K562 (cell line): ENCODE measurements at regions not wholly inside any gene's neighbourhood (a gene's known extent, or its start where the extent isn't known, plus 50 kb on each side); places are given as distances from the start of the nearest gene placed in this dataset.

ENCODE experiments used
- ATAC-seq: fragments of 200-7000 bp; cut with Tn5 transposase; 3 replicates; pipeline ENCODE4 v1.9.1; 2020; ENCODE audit warnings: moderate library complexity
- BruUV-seq: library from RNA; stranded (reverse); fragments of 400-500 nt; replicated peaks from 2 replicates; lab custom pipeline; 2021; lab: Mats Ljungman, UMichigan
- CTCF ChIA-PET: fragments of 300-600 bp; formaldehyde crosslinking; extraction: SDS; loops from one replicate; lab custom pipeline; 2021; ENCODE audit warnings: low intra/inter-chr PET ratio; lab: Yijun Ruan, JAX
- POLR2A ChIA-PET: fragments of 300-600, 350-650 bp; sonication (Branson Sonifier 250); formaldehyde crosslinking; extraction: SDS; loops from one replicate; lab custom pipeline; 2021; ENCODE audit warnings: antibody characterized with exemption, inconsistent platforms; lab: Yijun Ruan, JAX
- DNase-seq, 4 experiments: peaks; one replicate each; pipeline versions ENCODE4 v3.0.0 to v3.0.0-alpha.2; 2011 to 2018; ENCODE audit warnings: low spot score in 3 of 4, mixed read lengths in 3 of 4; ENCODE audit errors: extremely low read depth in 1 of 4
- FAIRE-seq: peaks from 2 replicates; lab custom pipeline; 2011; peaks lifted over from hg19 to GRCh38; lab: Jason Lieb, UNC
- H2AFZ ChIP-seq: 2 replicates; pipeline ENCODE4 v1.6.0; 2011; ENCODE audit warnings: low read depth, low read length, control low read depth, inconsistent platforms
- H3K27ac ChIP-seq: fragments of 200-600 bp; 3 replicates; pipeline ENCODE4 v1.8.0; 2011; ENCODE audit warnings: low read depth, mild to moderate bottlenecking, control low read depth, inconsistent platforms, low read length, moderate library complexity, mixed read lengths; ENCODE audit errors: extremely low read depth
- H3K27me3 ChIP-seq, 2 experiments: fragments of 300-600 bp in 1 of 2; 2 replicates in 1 of 2; 3 replicates in 1 of 2; pipeline versions ENCODE4 v1.6.0 to v1.8.0; 2011; ENCODE audit warnings: inconsistent platforms in 2 of 2, low read length in 2 of 2, mild to moderate bottlenecking in 1 of 2, mixed read lengths in 1 of 2, moderate library complexity in 1 of 2; ENCODE audit not compliant: control insufficient read depth in 2 of 2, insufficient read depth in 2 of 2
- H3K36me3 ChIP-seq: fragments of 300-600 bp; 3 replicates; pipeline ENCODE4 v1.8.0; 2011; ENCODE audit warnings: mild to moderate bottlenecking, low read length, inconsistent platforms; ENCODE audit not compliant: control insufficient read depth, insufficient read depth
- H3K4me1 ChIP-seq, 2 experiments: fragments of 200-600 bp in 1 of 2; replicated peaks in 1 of 2; 2 replicates in 1 of 2; 3 replicates in 1 of 2; pipeline versions ENCODE4 v1.5.1 to v1.8.0; 2011; ENCODE audit warnings: inconsistent platforms in 2 of 2, low read length in 2 of 2, mild to moderate bottlenecking in 1 of 2, mixed read lengths in 1 of 2, moderate library complexity in 1 of 2; ENCODE audit not compliant: control insufficient read depth in 2 of 2, insufficient read depth in 2 of 2
- H3K4me2 ChIP-seq: 2 replicates; pipeline ENCODE4 v1.6.1; 2011; ENCODE audit warnings: low read length, control low read depth, inconsistent platforms, mixed read lengths; ENCODE audit not compliant: insufficient read depth
- H3K4me3 ChIP-seq: fragments of 200-600 bp; sonication (generic), shearing (Covaris generic); 2 replicates; pipeline ENCODE4 v1.5.1; 2016; ENCODE audit warnings: control low read depth, inconsistent platforms
- H3K79me2 ChIP-seq: fragments of 200-600 bp; 3 replicates; pipeline ENCODE4 v1.8.0; 2011; ENCODE audit warnings: low read length, inconsistent platforms; ENCODE audit not compliant: control insufficient read depth, insufficient read depth
- H3K9ac ChIP-seq, 2 experiments: 2 replicates each; pipeline versions ENCODE4 v1.6.0 to v1.6.1; 2011; ENCODE audit warnings: low read depth in 2 of 2, low read length in 2 of 2, control low read depth in 1 of 2, inconsistent platforms in 1 of 2, mild to moderate bottlenecking in 1 of 2, mixed read lengths in 1 of 2; ENCODE audit not compliant: insufficient read depth in 1 of 2
- H3K9me1 ChIP-seq: one replicate; pipeline ENCODE4 v1.6.0; 2011; ENCODE audit warnings: inconsistent platforms, mild to moderate bottlenecking, low read length, moderate library complexity; ENCODE audit not compliant: control insufficient read depth, insufficient read depth
- H3K9me3 ChIP-seq: replicated peaks from 2 replicates; pipeline ENCODE4 v1.5.1; 2011; ENCODE audit warnings: low read depth, low read length, inconsistent platforms; ENCODE audit not compliant: control insufficient read depth, insufficient read depth
- H4K20me1 ChIP-seq: replicated peaks from 2 replicates; pipeline ENCODE4 v1.6.1; 2011; ENCODE audit warnings: low read length, inconsistent platforms, mixed read lengths; ENCODE audit not compliant: control insufficient read depth, insufficient read depth
- CTCF ChIP-seq, 3 experiments: IDR thresholded peaks in 2 of 3; conservative IDR thresholded peaks in 1 of 3; 2 replicates each; pipeline ENCODE4 v1.5.1; 2011 to 2012; ENCODE audit warnings: low read length in 3 of 3, mild to moderate bottlenecking in 3 of 3, control low read depth in 2 of 3, improper control_type of control experiment in 1 of 3, inconsistent platforms in 1 of 3, low read depth in 1 of 3, mixed read lengths in 1 of 3, moderate library complexity in 1 of 3; ENCODE audit not compliant: insufficient read depth in 2 of 3
- MEIS2 ChIP-seq: fragments of 450-650 bp; IDR thresholded peaks from 2 replicates; pipeline ENCODE4 v1.6.1; 2014; ENCODE audit warnings: mild to moderate bottlenecking; ENCODE audit not compliant: partially characterized antibody
- PBX2 ChIP-seq, 2 experiments: IDR thresholded peaks in 1 of 2; conservative IDR thresholded peaks in 1 of 2; 2 replicates each; pipeline ENCODE4 v1.6.1; 2016; ENCODE audit warnings: low read depth in 2 of 2, mild to moderate bottlenecking in 1 of 2, missing compliant biosample characterization in 1 of 2, missing genetic modification characterization in 1 of 2, moderate library complexity in 1 of 2
- PKNOX1 ChIP-seq: fragments of 450-650 bp; IDR thresholded peaks from 2 replicates; pipeline ENCODE4 v1.6.1; 2016
- POU5F1 ChIP-seq: fragments of 150-350 bp; IDR thresholded peaks from 2 replicates; pipeline ENCODE4 v1.6.1; 2014; ENCODE audit warnings: borderline replicate concordance, low read length, low read depth, mild to moderate bottlenecking; ENCODE audit not compliant: partially characterized antibody
- SNRNP70 ChIP-seq: fragments of 200-400 bp; formaldehyde crosslinking; optimal IDR thresholded peaks from 2 replicates; pipeline ENCODE3; 2017; ENCODE audit warnings: low read depth, low read length
- WGBS: fragments of 100-300 bp; shearing (Covaris generic); methylation state at CpG from one replicate; pipeline ENCODE4 v1.1.6; 2016; ENCODE audit warnings: low coverage, mixed read lengths; ENCODE audit not compliant: insufficient coverage; ENCODE audit errors: missing lambda C conversion rate; 5-methylcytosine and 5-hydroxymethylcytosine counted together
- in situ Hi-C: fragments of 300-500 bp; cut with MboI; formaldehyde crosslinking; loops from 4 replicates; pipeline ENCODE4 v1.15.0; 2018; ENCODE audit warnings: inconsistent platforms, mixed read lengths
- intact Hi-C: fragments of 100-400 bp; cut with micrococcal nuclease; formaldehyde crosslinking; loops from 2 replicates; pipeline ENCODE4 v1.14.2; 2022

GRCh38 chr5:164341056-164341619, 835.7 kb downstream of the MAT2B start:
- no peaks in the 10 kb centered on the region for H3K27me3 ChIP-seq
- no TSS peak for BruUV-seq
- FAIRE-seq, result no peak
- in situ Hi-C loops (no loop called here), intact Hi-C loops (no loop called here)
- TF ChIP-seq MEIS2 (peak; percentile 32), POU5F1 (no peak), PBX2 (CRISPR knock-in tag; IDR thresholded peaks at IDR 0.05; ENCODE audit: low read depth) (no peak), PBX2 (tag; conservative IDR thresholded peaks at IDR 0.05; ENCODE audit: low read depth) (peak; percentile 61), CTCF (IDR thresholded peaks at IDR 0.05 in 2 of 3, conservative IDR thresholded peaks at IDR 0.05 in 1 of 3; ENCODE audit: insufficient read depth in 2 of 3, low read depth in 1 of 3, low read length in 3 of 3) (peak in 2 of 3 experiments; percentile 4 to 7; a peak in 2 of 6 replicates), SNRNP70 (no peak), PKNOX1 (peak; percentile 70)
- peak; percentile 65 for ATAC-seq
- POLR2A ChIA-PET, result interaction anchor here (1.0 kb wide), 1 partner anchor 12 kb away, joined by 4 read pairs; no protein-coding TSS in a partner anchor
- H3K79me2 ChIP-seq, result no peaks in the 10 kb centered on the region
- H3K9ac ChIP-seq, result no peak overlapping the region
- peak overlapping the region; percentile 29; the same call in 1 of the 2 replicates for H2AFZ ChIP-seq
- H3K9me1 ChIP-seq, result no peaks in the 10 kb centered on the region
- DNase-seq, result peak in 1 of 4 experiments; percentile 36
- no peaks in the 10 kb centered on the region for H4K20me1 ChIP-seq
- no peak overlapping the region for H3K4me3 ChIP-seq
- no peaks in the 10 kb centered on the region for H3K9me3 ChIP-seq
- 20% methylated on average over 2 of the region's 2 CpGs for WGBS
- H3K4me1 ChIP-seq, result peaks cover under 1 to 25% of the 10 kb centered on the region in 2 experiments; a peak in 3 of 5 replicates
- H3K27ac ChIP-seq, result no peak overlapping the region
- H3K4me2 ChIP-seq, result no peak overlapping the region
- H3K36me3 ChIP-seq, result no peaks in the 10 kb centered on the region
- CTCF ChIA-PET, result no interaction called here
